Stimulated activated CD4-positive, alpha-beta T cell treated with anti-CD3 and anti-CD28 coated beads, Interleukin-1b, Interleukin-23, amount 100 ng/mL, for 1 hour (primary cell): ENCODE measurements at regions not wholly inside any gene's neighbourhood (a gene's known extent, or its start where the extent isn't known, plus 50 kb on each side); places are given as distances from the start of the nearest gene placed in this dataset.

Source experiments
- DNase-seq, 2 donors: peaks; one replicate each; pipeline ENCODE4 v3.0.0-alpha.2; 2020; ENCODE audit warnings: low read depth in 2 of 2

- DNase-seq: no peak
Observed at GRCh38 chr17:34527908-34528470, 51.4 kb upstream of the TMEM132E start.

- no peak for DNase-seq
Observed at GRCh38 chr17:34527136-34527907, 52.1 kb upstream of the TMEM132E start.

- no peak for DNase-seq
Observed at GRCh38 chr17:34525651-34526050, 53.7 kb upstream of the TMEM132E start.

GRCh38 chr17:34521955-34522354 lies 57.4 kb upstream of the TMEM132E start:
- no peak for DNase-seq

- DNase-seq: no peak
Observed at GRCh38 chr17:34519282-34519681, 60.1 kb upstream of the TMEM132E start.

- DNase-seq: no peak
Observed at GRCh38 chr17:34517406-34517805, 62.0 kb upstream of the TMEM132E start.

- no peak for DNase-seq
Observed at GRCh38 chr17:34511931-34512330, 67.5 kb upstream of the TMEM132E start.

- DNase-seq: no peak
Observed at GRCh38 chr17:34511265-34511664, 68.1 kb upstream of the TMEM132E start.

- no peak for DNase-seq
Observed at GRCh38 chr17:34504814-34505484, 74.4 kb upstream of the TMEM132E start.

GRCh38 chr17:34503528-34504195 lies 75.7 kb upstream of the TMEM132E start:
- no peak for DNase-seq

GRCh38 chr17:34502426-34502825 lies 77.0 kb upstream of the TMEM132E start:
- no peak for DNase-seq

GRCh38 chr17:34499576-34499975 lies 79.8 kb upstream of the TMEM132E start:
- DNase-seq: no peak

GRCh38 chr17:34493917-34494316 lies 85.5 kb upstream of the TMEM132E start:
- no peak for DNase-seq

GRCh38 chr17:34487626-34488025 lies 91.8 kb upstream of the TMEM132E start:
- DNase-seq: no peak

GRCh38 chr17:34486761-34487160 lies 92.6 kb upstream of the TMEM132E start:
- DNase-seq: no peak

GRCh38 chr17:34485999-34486398 lies 93.4 kb upstream of the TMEM132E start:
- no peak for DNase-seq

GRCh38 chr17:34484193-34484733 lies 95.1 kb upstream of the TMEM132E start:
- no peak for DNase-seq

GRCh38 chr17:34482730-34483129 lies 96.7 kb upstream of the TMEM132E start:
- DNase-seq: no peak

GRCh38 chr17:34481779-34482178 lies 97.6 kb upstream of the TMEM132E start:
- no peak for DNase-seq

- DNase-seq: no peak
Observed at GRCh38 chr17:34479371-34479770, 100.0 kb upstream of the TMEM132E start.

GRCh38 chr17:34478244-34478643 lies 101.1 kb upstream of the TMEM132E start:
- no peak for DNase-seq

GRCh38 chr17:34475296-34475695 lies 104.1 kb upstream of the TMEM132E start:
- no peak for DNase-seq
